ENCODE measurements at regions not wholly inside any gene's neighbourhood (a gene's known extent, or its start where the extent isn't known, plus 50 kb on each side); places are given as distances from the start of the nearest gene placed in this dataset.

DNA sequence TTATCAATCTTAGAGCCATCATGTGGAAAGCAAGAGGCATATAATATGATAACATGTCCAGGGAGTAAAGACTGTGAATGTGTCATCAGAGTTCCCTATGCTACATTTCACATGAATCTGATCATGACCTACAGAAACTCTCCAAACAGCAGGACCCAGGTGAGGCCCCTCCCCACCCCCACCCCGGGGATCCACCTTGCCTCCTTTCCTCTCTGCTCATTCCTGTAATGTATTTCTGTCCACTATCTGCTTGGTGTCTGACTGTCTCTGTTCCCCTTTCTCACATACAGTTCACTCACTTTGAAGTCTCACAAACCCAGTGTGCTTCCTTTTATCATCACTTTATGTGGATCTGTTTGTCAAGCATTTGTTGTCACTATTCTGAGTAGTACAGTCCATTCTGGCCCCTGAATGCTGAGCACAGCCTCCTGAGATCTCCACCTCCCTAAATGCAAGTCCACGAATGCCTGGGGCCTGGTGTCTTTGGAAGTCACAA is 76.4 kb upstream of the SMARCA2 start:
- Histone ChIP-seq H3K4me2 (ENCODE audit: insufficient read depth, low read length) (no peak overlapping the region), H3K79me2 (ENCODE audit: control insufficient read depth, insufficient read depth, low read length) (no peaks in the 10 kb centered on the region), H2AFZ (ENCODE audit: low read depth, low read length) (no peak overlapping the region), H3K36me3 (ENCODE audit: control insufficient read depth in 2 of 2, extremely low read depth in 1 of 2, insufficient read depth in 2 of 2, low read length in 2 of 2) (no peaks in the 10 kb centered on the region), H4K20me1 (replicated peaks; ENCODE audit: control insufficient read depth, extremely low read depth, insufficient read depth, low read length) (no peaks in the 10 kb centered on the region), H3K27me3 (ENCODE audit: control insufficient read depth in 2 of 2, insufficient read depth in 2 of 2, low read length in 2 of 2) (no peaks in the 10 kb centered on the region), H3K4me1 (ENCODE audit: control insufficient read depth, extremely low read depth, insufficient read depth, low read length) (no peaks in the 10 kb centered on the region), H3K27ac (ENCODE audit: insufficient read depth, low read depth, low read length) (no peak overlapping the region), H3K9me1 (replicated peaks; ENCODE audit: control insufficient read depth, extremely low read depth, insufficient read depth, low read length) (no peaks in the 10 kb centered on the region), H3K9me3 (replicated peaks; ENCODE audit: control insufficient read depth, insufficient read depth, low read length) (no peaks in the 10 kb centered on the region), H3K4me3 (replicated peaks in 1 of 3; ENCODE audit: insufficient read depth in 1 of 3, low read depth in 1 of 3, low read length in 3 of 3) (no peak overlapping the region), H3K9ac (replicated peaks; ENCODE audit: extremely low read depth, insufficient read depth, low read length) (no peak overlapping the region)
- dilution Hi-C loops (cut with MboI; ENCODE audit: extremely low pct_ligation_motif_present, low sequenced_read_pairs): no loop called here
- intact Hi-C loops (cut with micrococcal nuclease): no loop called here
- ChIA-PET CTCF (interaction anchor here (1.3 kb wide), 1 partner anchor 14 kb away, joined by 3 read pairs; no protein-coding TSS in a partner anchor), POLR2A (no interaction called here)
- no TSS peak for BruUV-seq (replicated peaks)
- FAIRE-seq (no peak), DNase-seq (ENCODE audit: low read depth, low spot score) (no peak)
- TF ChIP-seq JUN (IDR thresholded peaks at IDR 0.05; ENCODE audit: borderline replicate concordance, insufficient read depth, insufficient read length, low read depth) (no peak), FOS (IDR thresholded peaks at IDR 0.05; ENCODE audit: borderline replicate concordance, insufficient read depth, low read length) (no peak), MYC (IDR thresholded peaks at IDR 0.05; ENCODE audit: low read depth, low read length) (no peak), EZH2 (IDR thresholded peaks at IDR 0.05; ENCODE audit: borderline replicate concordance, low read depth, low read length, severe bottlenecking) (no peak), GATA2 (IDR thresholded peaks at IDR 0.05; ENCODE audit: insufficient read depth, insufficient read length, low read depth, low read length) (no peak), POLR2A (IDR thresholded peaks at IDR 0.05; ENCODE audit: low read depth, low read length) (no peak), POLR2AphosphoS5 (IDR thresholded peaks at IDR 0.05; ENCODE audit: insufficient read depth, low read depth, low read length) (no peak)
- TF ChIP-seq, protein P1, sequence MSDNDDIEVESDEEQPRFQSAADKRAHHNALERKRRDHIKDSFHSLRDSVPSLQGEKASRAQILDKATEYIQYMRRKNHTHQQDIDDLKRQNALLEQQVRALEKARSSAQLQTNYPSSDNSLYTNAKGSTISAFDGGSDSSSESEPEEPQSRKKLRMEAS (IDR thresholded peaks at IDR 0.05; ENCODE audit: insufficient read depth, insufficient read length): no peak
- TF ChIP-seq, protein P2, sequence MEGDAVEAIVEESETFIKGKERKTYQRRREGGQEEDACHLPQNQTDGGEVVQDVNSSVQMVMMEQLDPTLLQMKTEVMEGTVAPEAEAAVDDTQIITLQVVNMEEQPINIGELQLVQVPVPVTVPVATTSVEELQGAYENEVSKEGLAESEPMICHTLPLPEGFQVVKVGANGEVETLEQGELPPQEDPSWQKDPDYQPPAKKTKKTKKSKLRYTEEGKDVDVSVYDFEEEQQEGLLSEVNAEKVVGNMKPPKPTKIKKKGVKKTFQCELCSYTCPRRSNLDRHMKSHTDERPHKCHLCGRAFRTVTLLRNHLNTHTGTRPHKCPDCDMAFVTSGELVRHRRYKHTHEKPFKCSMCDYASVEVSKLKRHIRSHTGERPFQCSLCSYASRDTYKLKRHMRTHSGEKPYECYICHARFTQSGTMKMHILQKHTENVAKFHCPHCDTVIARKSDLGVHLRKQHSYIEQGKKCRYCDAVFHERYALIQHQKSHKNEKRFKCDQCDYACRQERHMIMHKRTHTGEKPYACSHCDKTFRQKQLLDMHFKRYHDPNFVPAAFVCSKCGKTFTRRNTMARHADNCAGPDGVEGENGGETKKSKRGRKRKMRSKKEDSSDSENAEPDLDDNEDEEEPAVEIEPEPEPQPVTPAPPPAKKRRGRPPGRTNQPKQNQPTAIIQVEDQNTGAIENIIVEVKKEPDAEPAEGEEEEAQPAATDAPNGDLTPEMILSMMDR (IDR thresholded peaks at IDR 0.05; ENCODE audit: extremely low read depth in 1 of 2, insufficient read depth in 1 of 2, low read depth in 1 of 2, low read length in 2 of 2): no peak

Measured in endothelial cell of umbilical vein (primary cell).